SK-N-SH treated with all-trans-retinoic acid at 6 μM for 48 hours (cell line): ENCODE measurements at regions not wholly inside any gene's neighbourhood (a gene's known extent, or its start where the extent isn't known, plus 50 kb on each side); places are given as distances from the start of the nearest gene placed in this dataset.

Source experiments
- ATAC-seq: fragments of 200-7000 bp; cut with Tn5 transposase; 3 replicates; pipeline ENCODE4 v1.9.1; 2020; ENCODE audit warnings: mild to moderate bottlenecking, moderate library complexity
- BACH2 ChIP-seq: fragments of 250-450 bp; sonication (Bioruptor Pico); IDR thresholded peaks from 2 replicates; pipeline ENCODE4 v1.9.0; 2021; ENCODE audit warnings: mild to moderate bottlenecking, borderline replicate concordance
- CSDC2 ChIP-seq: fragments of 250-450 bp; sonication (Bioruptor Pico); IDR thresholded peaks from 2 replicates; pipeline ENCODE4 v1.5.0; 2020; ENCODE audit warnings: mild to moderate bottlenecking, moderate library complexity
- ESRRG ChIP-seq: fragments of 250-450 bp; sonication (Bioruptor Pico); IDR thresholded peaks from 2 replicates; pipeline ENCODE4 v1.6.1; 2021; ENCODE audit warnings: mild to moderate bottlenecking
- GLIS3 ChIP-seq: fragments of 250-450 bp; sonication (Bioruptor Pico); IDR thresholded peaks from 2 replicates; pipeline ENCODE4 v1.5.0; 2020; ENCODE audit warnings: mild to moderate bottlenecking, moderate library complexity
- ISL1 ChIP-seq: fragments of 250-450 bp; sonication (Bioruptor Pico); IDR thresholded peaks from 2 replicates; pipeline ENCODE4 v2.1.2; 2022; ENCODE audit warnings: mild to moderate bottlenecking, moderate library complexity
- OSR1 ChIP-seq: fragments of 250-450 bp; sonication (Bioruptor Pico); IDR thresholded peaks from 2 replicates; pipeline ENCODE4 v1.8.0; 2022; ENCODE audit warnings: moderate library complexity, mild to moderate bottlenecking, inconsistent platforms
- PPARA ChIP-seq: fragments of 250-450 bp; sonication (Bioruptor Pico); IDR thresholded peaks from 2 replicates; pipeline ENCODE4 v1.5.0; 2020; ENCODE audit warnings: mild to moderate bottlenecking, borderline replicate concordance
- RARB ChIP-seq: fragments of 250-450 bp; sonication (Bioruptor Pico); IDR thresholded peaks from 2 replicates; pipeline ENCODE4 v1.8.0; 2021; ENCODE audit warnings: mild to moderate bottlenecking, moderate library complexity
- SNAI2 ChIP-seq: fragments of 250-450 bp; sonication (Bioruptor Pico); IDR thresholded peaks from 2 replicates; pipeline ENCODE4 v1.5.0; 2020; ENCODE audit warnings: mild to moderate bottlenecking, moderate library complexity
- TCF4 ChIP-seq: fragments of 250-450 bp; sonication (Bioruptor Pico); IDR thresholded peaks from 2 replicates; pipeline ENCODE4 v1.8.0; 2021; ENCODE audit warnings: mild to moderate bottlenecking, moderate library complexity, borderline replicate concordance
- TOX ChIP-seq: fragments of 250-450 bp; sonication (Bioruptor Pico); IDR thresholded peaks from 2 replicates; pipeline ENCODE4 v1.8.0; 2021; ENCODE audit warnings: mild to moderate bottlenecking, moderate library complexity, borderline replicate concordance
- ZC3H10 ChIP-seq: fragments of 250-450 bp; sonication (Bioruptor Pico); IDR thresholded peaks from 2 replicates; pipeline ENCODE4 v1.5.1; 2021; ENCODE audit warnings: mild to moderate bottlenecking, moderate library complexity
- ZFP3 ChIP-seq: fragments of 250-450 bp; sonication (Bioruptor Pico); IDR thresholded peaks from 2 replicates; pipeline ENCODE4 v1.5.0; 2020; ENCODE audit warnings: mild to moderate bottlenecking, moderate library complexity
- ZFP30 ChIP-seq: fragments of 450-650 bp; formaldehyde crosslinking; IDR thresholded peaks from 2 replicates; pipeline ENCODE4 v1.5.0; 2022; ENCODE audit warnings: mild to moderate bottlenecking, moderate library complexity
- ZNF565 ChIP-seq: fragments of 450-650 bp; formaldehyde crosslinking; conservative IDR thresholded peaks from 2 replicates; pipeline ENCODE4 v1.5.0; 2020; ENCODE audit warnings: low read depth, mild to moderate bottlenecking, moderate library complexity
- ZNF70 ChIP-seq: fragments of 450-650 bp; formaldehyde crosslinking; IDR thresholded peaks from 2 replicates; pipeline ENCODE4 v1.5.0; 2020; ENCODE audit warnings: mild to moderate bottlenecking, moderate library complexity
- ZNF8 ChIP-seq: fragments of 450-650 bp; formaldehyde crosslinking; IDR thresholded peaks from 2 replicates; pipeline ENCODE4 v1.5.0; 2020; ENCODE audit warnings: mild to moderate bottlenecking, moderate library complexity
- TF ChIP-seq, protein P1 (sequence below): fragments of 250-450 bp; sonication (Bioruptor Pico); IDR thresholded peaks from 2 replicates; pipeline ENCODE4 v1.5.1; 2021; ENCODE audit warnings: mild to moderate bottlenecking, moderate library complexity
- TF ChIP-seq, protein P2 (sequence below): fragments of 250-450 bp; sonication (Bioruptor Pico); IDR thresholded peaks from 2 replicates; pipeline ENCODE4 v1.8.0; 2020; ENCODE audit warnings: mild to moderate bottlenecking, moderate library complexity, borderline replicate concordance
- TF ChIP-seq, protein P3 (sequence below): fragments of 250-450 bp; sonication (Bioruptor Pico); IDR thresholded peaks from 2 replicates; pipeline ENCODE4 v1.5.0; 2020; ENCODE audit warnings: mild to moderate bottlenecking, moderate library complexity
- TF ChIP-seq, protein P4 (sequence below): fragments of 250-450 bp; sonication (Bioruptor Pico); IDR thresholded peaks from 2 replicates; pipeline ENCODE4 v1.8.0; 2021; ENCODE audit warnings: low read depth, mild to moderate bottlenecking, moderate library complexity, borderline replicate concordance

DNA sequence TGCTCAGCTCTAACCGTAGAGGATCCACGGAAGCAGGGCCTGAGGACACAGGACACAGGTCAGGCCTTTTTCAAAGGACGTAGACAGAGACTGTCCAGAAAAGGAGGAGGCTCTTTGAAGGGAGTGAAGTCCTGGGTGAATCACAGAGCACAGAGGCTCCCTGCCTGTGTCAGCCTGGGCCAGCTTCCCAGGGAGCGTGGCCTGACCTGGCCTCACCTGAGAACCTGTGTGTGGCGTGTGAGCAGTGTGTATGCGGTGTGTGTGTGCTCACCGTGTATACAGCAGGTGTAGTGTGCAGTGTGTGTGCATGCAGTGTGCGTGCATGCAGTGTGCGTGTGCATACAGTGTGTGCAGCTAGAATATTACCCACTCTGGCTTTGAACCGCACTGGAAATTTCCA, 56.0 kb upstream of the FNDC1 start (continued):
- TF ChIP-seq ZNF565 = no peak

DNA sequence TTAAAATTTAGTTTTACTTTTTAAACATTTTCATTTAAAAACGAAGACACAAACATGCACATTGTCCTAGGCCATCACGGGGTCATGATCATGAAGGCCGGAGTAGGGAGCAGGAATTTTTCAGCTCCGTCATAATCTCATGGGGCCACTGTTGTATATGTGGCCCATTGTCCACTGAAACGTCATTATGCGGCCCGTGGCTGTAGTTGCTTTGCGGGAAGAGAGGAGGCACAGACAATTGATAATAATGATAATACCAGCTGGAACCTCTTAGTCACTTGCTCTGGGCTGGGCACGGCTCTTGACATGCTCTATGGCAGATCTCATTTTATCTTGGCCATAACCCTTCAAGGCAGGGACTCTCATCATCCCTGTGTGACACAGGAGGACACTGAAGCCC, 56.5 kb upstream of the FNDC1 start:
- ATAC-seq = no peak
- TF ChIP-seq PPARA (CRISPR knock-in tag) = no peak
- TF ChIP-seq SNAI2 (CRISPR knock-in tag) = no peak
- no peak for TF ChIP-seq TOX
- TF ChIP-seq ZC3H10 (CRISPR knock-in tag) = no peak
- no peak for TF ChIP-seq GLIS3 (CRISPR knock-in tag)
- no peak for TF ChIP-seq ZNF565
- TF ChIP-seq, all 23 proteins: peak for 0

DNA sequence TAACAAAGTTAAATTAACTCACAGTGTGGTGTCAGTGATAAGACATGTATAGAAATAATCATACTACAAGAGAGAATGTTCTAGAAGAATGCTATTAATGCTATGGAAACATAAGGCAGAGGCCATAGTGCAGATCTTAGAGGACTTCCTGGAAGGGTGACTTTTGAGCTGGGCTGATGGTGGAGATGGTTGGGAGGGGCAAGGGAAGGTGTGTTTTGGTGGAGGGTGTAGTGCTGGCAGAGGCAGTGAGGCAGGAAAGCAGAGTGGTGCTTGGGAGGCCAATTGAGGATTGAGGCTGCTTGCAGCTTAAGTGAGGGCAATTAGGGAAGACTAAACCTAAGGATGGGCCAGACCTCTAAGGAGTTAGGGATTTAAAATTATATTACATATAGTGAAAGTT, 58.5 kb upstream of the FNDC1 start:
- ATAC-seq = no peak
- no peak for TF ChIP-seq SNAI2 (CRISPR knock-in tag)
- TF ChIP-seq, protein P1, sequence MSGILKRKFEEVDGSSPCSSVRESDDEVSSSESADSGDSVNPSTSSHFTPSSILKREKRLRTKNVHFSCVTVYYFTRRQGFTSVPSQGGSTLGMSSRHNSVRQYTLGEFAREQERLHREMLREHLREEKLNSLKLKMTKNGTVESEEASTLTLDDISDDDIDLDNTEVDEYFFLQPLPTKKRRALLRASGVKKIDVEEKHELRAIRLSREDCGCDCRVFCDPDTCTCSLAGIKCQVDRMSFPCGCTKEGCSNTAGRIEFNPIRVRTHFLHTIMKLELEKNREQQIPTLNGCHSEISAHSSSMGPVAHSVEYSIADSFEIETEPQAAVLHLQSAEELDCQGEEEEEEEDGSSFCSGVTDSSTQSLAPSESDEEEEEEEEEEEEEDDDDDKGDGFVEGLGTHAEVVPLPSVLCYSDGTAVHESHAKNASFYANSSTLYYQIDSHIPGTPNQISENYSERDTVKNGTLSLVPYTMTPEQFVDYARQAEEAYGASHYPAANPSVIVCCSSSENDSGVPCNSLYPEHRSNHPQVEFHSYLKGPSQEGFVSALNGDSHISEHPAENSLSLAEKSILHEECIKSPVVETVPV = no peak
- no peak for TF ChIP-seq OSR1
- no peak for TF ChIP-seq ZNF70 (CRISPR knock-in tag)
- TF ChIP-seq, protein P2, sequence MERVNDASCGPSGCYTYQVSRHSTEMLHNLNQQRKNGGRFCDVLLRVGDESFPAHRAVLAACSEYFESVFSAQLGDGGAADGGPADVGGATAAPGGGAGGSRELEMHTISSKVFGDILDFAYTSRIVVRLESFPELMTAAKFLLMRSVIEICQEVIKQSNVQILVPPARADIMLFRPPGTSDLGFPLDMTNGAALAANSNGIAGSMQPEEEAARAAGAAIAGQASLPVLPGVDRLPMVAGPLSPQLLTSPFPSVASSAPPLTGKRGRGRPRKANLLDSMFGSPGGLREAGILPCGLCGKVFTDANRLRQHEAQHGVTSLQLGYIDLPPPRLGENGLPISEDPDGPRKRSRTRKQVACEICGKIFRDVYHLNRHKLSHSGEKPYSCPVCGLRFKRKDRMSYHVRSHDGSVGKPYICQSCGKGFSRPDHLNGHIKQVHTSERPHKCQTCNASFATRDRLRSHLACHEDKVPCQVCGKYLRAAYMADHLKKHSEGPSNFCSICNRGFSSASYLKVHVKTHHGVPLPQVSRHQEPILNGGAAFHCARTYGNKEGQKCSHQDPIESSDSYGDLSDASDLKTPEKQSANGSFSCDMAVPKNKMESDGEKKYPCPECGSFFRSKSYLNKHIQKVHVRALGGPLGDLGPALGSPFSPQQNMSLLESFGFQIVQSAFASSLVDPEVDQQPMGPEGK (CRISPR knock-in tag) = no peak
- TF ChIP-seq, protein P3, sequence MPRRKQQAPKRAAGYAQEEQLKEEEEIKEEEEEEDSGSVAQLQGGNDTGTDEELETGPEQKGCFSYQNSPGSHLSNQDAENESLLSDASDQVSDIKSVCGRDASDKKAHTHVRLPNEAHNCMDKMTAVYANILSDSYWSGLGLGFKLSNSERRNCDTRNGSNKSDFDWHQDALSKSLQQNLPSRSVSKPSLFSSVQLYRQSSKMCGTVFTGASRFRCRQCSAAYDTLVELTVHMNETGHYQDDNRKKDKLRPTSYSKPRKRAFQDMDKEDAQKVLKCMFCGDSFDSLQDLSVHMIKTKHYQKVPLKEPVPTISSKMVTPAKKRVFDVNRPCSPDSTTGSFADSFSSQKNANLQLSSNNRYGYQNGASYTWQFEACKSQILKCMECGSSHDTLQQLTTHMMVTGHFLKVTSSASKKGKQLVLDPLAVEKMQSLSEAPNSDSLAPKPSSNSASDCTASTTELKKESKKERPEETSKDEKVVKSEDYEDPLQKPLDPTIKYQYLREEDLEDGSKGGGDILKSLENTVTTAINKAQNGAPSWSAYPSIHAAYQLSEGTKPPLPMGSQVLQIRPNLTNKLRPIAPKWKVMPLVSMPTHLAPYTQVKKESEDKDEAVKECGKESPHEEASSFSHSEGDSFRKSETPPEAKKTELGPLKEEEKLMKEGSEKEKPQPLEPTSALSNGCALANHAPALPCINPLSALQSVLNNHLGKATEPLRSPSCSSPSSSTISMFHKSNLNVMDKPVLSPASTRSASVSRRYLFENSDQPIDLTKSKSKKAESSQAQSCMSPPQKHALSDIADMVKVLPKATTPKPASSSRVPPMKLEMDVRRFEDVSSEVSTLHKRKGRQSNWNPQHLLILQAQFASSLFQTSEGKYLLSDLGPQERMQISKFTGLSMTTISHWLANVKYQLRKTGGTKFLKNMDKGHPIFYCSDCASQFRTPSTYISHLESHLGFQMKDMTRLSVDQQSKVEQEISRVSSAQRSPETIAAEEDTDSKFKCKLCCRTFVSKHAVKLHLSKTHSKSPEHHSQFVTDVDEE (CRISPR knock-in tag) = no peak
- TF ChIP-seq, all 23 proteins: peak for 0

DNA sequence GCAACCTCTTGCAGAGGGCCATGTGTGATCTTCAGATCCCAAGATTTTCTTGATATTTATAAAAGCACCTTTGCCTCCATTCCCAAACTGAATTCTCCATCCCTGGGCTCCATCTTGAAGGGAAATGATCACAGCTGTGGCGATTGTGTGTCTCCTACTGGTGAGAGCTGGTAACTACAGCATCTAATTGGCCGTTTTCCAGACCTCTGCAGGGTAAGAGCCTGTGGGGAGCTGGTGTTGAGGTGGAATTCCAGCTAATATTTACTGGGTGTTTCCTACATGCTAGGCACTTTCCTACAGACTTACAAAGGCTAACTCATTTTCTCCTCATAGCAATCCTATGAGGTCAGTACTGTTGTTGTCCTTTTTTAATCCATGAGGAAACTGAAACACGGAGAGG, 59.2 kb upstream of the FNDC1 start:
- TF ChIP-seq CSDC2 (CRISPR knock-in tag) = no peak
- TF ChIP-seq GLIS3 (CRISPR knock-in tag) = no peak
- TF ChIP-seq ZC3H10 (CRISPR knock-in tag) = no peak
- TF ChIP-seq TOX = no peak
- TF ChIP-seq ZNF70 (CRISPR knock-in tag) = no peak
- TF ChIP-seq ISL1 (CRISPR knock-in tag) = no peak
- TF ChIP-seq ZNF8 (CRISPR knock-in tag) = no peak
- TF ChIP-seq ESRRG (CRISPR knock-in tag) = no peak
- no peak for TF ChIP-seq TCF4
- TF ChIP-seq, protein P4, sequence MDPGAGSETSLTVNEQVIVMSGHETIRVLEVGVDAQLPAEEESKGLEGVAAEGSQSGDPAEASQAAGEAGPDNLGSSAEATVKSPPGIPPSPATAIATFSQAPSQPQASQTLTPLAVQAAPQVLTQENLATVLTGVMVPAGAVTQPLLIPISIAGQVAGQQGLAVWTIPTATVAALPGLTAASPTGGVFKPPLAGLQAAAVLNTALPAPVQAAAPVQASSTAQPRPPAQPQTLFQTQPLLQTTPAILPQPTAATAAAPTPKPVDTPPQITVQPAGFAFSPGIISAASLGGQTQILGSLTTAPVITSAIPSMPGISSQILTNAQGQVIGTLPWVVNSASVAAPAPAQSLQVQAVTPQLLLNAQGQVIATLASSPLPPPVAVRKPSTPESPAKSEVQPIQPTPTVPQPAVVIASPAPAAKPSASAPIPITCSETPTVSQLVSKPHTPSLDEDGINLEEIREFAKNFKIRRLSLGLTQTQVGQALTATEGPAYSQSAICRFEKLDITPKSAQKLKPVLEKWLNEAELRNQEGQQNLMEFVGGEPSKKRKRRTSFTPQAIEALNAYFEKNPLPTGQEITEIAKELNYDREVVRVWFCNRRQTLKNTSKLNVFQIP = no peak
- no peak for TF ChIP-seq RARB (CRISPR knock-in tag)
- TF ChIP-seq ZFP3 = no peak
- peak; percentile 65 for ATAC-seq

DNA sequence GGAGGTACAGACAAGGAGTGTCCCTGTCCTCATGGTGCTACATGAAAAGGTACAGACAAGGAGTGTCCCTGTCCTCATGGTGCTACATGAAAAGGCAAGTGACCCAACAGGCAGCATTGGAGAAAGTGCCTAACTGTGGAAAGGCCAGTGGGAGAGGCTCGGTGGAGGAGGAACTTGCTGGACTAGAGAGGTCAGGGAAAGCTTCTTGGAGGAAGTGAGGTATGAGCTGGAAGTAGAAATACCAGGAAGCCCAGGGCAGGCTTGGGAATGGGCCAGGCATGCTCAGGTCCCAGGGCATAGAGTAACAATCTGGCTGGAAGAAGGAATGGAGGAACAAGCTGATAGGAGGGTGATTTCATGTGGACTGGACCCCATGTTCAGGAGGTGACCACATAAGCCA, 59.8 kb upstream of the FNDC1 start:
- TF ChIP-seq CSDC2 (CRISPR knock-in tag) (no peak), TOX (no peak), ZFP30 (CRISPR knock-in tag) (no peak), BACH2 (CRISPR knock-in tag) (no peak)
- no peak for ATAC-seq
